A673 (cell line): ENCODE measurements at regions not wholly inside any gene's neighbourhood (a gene's known extent, or its start where the extent isn't known, plus 50 kb on each side); places are given as distances from the start of the nearest gene placed in this dataset.

Experiments
- CTCF ChIP-seq: fragments of 300-800, 200-600 bp; sonication (generic); conservative IDR thresholded peaks from 2 replicates; pipeline ENCODE4 v1.5.1; 2017; ENCODE audit warnings: low read depth, mild to moderate bottlenecking, antibody characterized with exemption, low read length, moderate library complexity, mixed read lengths
- EZH2 ChIP-seq: fragments of 200-600 bp; sonication (generic); IDR thresholded peaks from 2 replicates; pipeline ENCODE4 v1.6.1; 2017; ENCODE audit warnings: borderline replicate concordance, low read depth, mild to moderate bottlenecking, mixed read lengths, antibody characterized with exemption, low read length; ENCODE audit not compliant: poor library complexity, severe bottlenecking

GRCh38 chr2:184413671-184414229 is 184.6 kb upstream of the ZNF804A start:
- TF ChIP-seq CTCF, result no peak
- TF ChIP-seq EZH2, result no peak
